Brain microvascular endothelial cell (primary cell): ENCODE measurements at regions not wholly inside any gene's neighbourhood (a gene's known extent, or its start where the extent isn't known, plus 50 kb on each side); places are given as distances from the start of the nearest gene placed in this dataset.

Source experiments
- DNase-seq: peaks from one replicate; pipeline ENCODE4 v3.0.0-alpha.2; 2020
- H3K27ac ChIP-seq: fragments of 250-450 bp; sonication (Bioruptor Pico); 2 replicates; pipeline ENCODE4 v1.5.1; 2020; ENCODE audit warnings: mild to moderate bottlenecking, moderate library complexity
- H3K27me3 ChIP-seq: fragments of 250-450 bp; sonication (Bioruptor Pico); replicated peaks from 2 replicates; pipeline ENCODE4 v1.5.1; 2020; ENCODE audit warnings: mild to moderate bottlenecking
- H3K36me3 ChIP-seq: fragments of 250-450 bp; sonication (Bioruptor Pico); replicated peaks from 2 replicates; pipeline ENCODE4 v1.5.1; 2020; ENCODE audit warnings: mild to moderate bottlenecking
- H3K4me3 ChIP-seq: 2 replicates; pipeline ENCODE4 v1.5.1; 2011; ENCODE audit warnings: low read depth, mild to moderate bottlenecking, control low read depth, low read length, moderate library complexity
- CTCF ChIP-seq: IDR thresholded peaks from 2 replicates; pipeline ENCODE4 v1.5.1; 2011; ENCODE audit warnings: low read depth, mild to moderate bottlenecking, moderate library complexity, low read length, control low read depth, inconsistent platforms; ENCODE audit errors: missing control alignments
- in situ Hi-C: cut with HindIII; loops from 2 replicates; pipeline ENCODE4 v1.10.0; 2017; ENCODE audit warnings: low sequenced_read_pairs, low pct_ligation_motif_present

- peak; percentile 26 for DNase-seq
- H3K27ac ChIP-seq: no peak overlapping the region
- no peaks in the 10 kb centered on the region for H3K36me3 ChIP-seq
- TF ChIP-seq CTCF: no peak
- H3K4me3 ChIP-seq: no peak overlapping the region
- in situ Hi-C loops: no loop called here
- no peaks in the 10 kb centered on the region for H3K27me3 ChIP-seq
These were observed 249.0 kb downstream of the TTC32 start for GRCh38 chr2:19652811-19653210.

- Histone ChIP-seq H3K36me3 (no peaks in the 10 kb centered on the region), H3K27ac (no peak overlapping the region), H3K4me3 (no peak overlapping the region), H3K27me3 (no peaks in the 10 kb centered on the region)
- no peak for TF ChIP-seq CTCF
- DNase-seq: no peak
- in situ Hi-C loops: no loop called here
These were observed 250.3 kb downstream of the TTC32 start for GRCh38 chr2:19651466-19651865.

- Histone ChIP-seq H3K27me3 (no peaks in the 10 kb centered on the region), H3K27ac (peak overlapping the region; percentile 89), H3K36me3 (no peaks in the 10 kb centered on the region), H3K4me3 (no peak overlapping the region)
- peak; percentile 99 for DNase-seq
- in situ Hi-C loops: no loop called here
- no peak for TF ChIP-seq CTCF
These were observed 251.9 kb downstream of the TTC32 start for GRCh38 chr2:19649785-19650380.

- H3K4me3 ChIP-seq: no peak overlapping the region
- peak overlapping the region; percentile 89 for H3K27ac ChIP-seq
- H3K36me3 ChIP-seq: no peaks in the 10 kb centered on the region
- DNase-seq: peak; percentile 33
- in situ Hi-C loops: no loop called here
- TF ChIP-seq CTCF: peak; percentile 33
- no peaks in the 10 kb centered on the region for H3K27me3 ChIP-seq
These were observed 252.6 kb downstream of the TTC32 start for GRCh38 chr2:19649142-19649541.

GRCh38 chr2:19648583-19648982 lies 253.2 kb downstream of the TTC32 start:
- Histone ChIP-seq H3K27me3 (no peaks in the 10 kb centered on the region), H3K36me3 (no peaks in the 10 kb centered on the region), H3K27ac (peak overlapping the region; percentile 89), H3K4me3 (no peak overlapping the region)
- TF ChIP-seq CTCF: no peak
- in situ Hi-C loops: no loop called here
- peak; percentile 71 for DNase-seq

GRCh38 chr2:19646987-19647386 lies 254.8 kb downstream of the TTC32 start:
- H3K27ac ChIP-seq: no peak overlapping the region
- TF ChIP-seq CTCF: no peak
- DNase-seq: no peak
- H3K27me3 ChIP-seq: no peaks in the 10 kb centered on the region
- no peaks in the 10 kb centered on the region for H3K36me3 ChIP-seq
- in situ Hi-C loops: no loop called here
- H3K4me3 ChIP-seq: no peak overlapping the region
